ENCODE measurements at regions not wholly inside any gene's neighbourhood (a gene's known extent, or its start where the extent isn't known, plus 50 kb on each side); places are given as distances from the start of the nearest gene placed in this dataset.
"Not testable (repeated sequence)": the region's sequence is repeated elsewhere in the genome, so short reads cannot be mapped to it uniquely, and the experiment has no call there.

DNA sequence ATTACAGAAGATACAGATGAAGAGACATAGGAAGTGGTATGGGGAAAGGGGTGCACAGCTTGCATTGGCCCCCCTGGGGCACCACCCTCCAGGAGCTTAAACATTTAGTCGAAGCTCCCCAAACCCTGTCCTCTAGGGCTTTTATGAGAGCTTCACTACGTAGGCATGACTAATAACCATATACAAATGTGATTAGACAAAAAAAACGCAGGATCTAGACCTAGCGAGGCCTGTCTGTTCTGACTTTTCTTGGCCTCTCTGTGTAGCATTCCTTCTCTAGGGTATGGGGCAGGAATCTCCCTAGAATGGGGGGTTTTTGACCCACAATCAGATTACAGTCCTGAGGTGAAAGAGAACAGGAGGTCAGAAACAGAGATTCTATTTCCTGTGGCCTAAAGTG lies 293.7 kb upstream of the GALNTL6 start:
- DNase-seq = no peak

DNA sequence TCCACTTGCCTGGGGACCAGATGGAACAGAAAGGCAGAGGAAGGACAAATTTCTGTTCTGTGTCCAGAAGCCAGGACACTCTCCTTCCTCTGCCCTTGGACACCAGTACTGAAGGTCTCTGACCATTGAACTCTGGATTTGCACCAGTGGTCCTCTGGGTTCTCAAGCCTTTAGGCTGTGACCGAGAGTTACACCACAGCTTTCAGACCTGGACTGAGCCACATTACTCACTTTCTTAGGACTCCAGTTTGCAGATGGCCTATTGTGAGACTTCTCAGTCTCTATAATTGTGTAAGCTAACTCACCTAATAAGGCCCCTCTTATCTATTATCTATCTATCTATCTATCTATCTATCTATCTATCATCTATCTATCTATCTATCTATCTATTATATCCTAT lies 295.3 kb upstream of the GALNTL6 start:
- no peak for DNase-seq

DNA sequence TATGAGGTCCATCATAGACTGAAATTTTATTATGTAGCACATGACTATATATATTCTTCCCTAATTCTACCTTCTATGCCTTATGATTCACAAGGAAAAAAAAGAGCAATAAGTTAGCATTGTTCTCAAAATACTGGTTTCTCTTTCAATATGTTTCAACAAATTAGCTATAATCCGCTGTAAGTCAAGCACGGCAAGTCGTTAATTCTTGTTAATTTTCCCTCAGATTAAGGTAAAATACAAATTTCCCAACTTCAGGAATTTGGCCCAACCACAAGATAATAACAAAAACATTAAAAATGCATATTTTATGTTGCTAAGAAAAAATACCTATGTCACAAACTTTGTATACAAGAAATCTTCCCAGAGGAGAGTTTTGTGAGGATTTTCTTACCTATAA lies 296.5 kb upstream of the GALNTL6 start:
- no peak for DNase-seq

DNA sequence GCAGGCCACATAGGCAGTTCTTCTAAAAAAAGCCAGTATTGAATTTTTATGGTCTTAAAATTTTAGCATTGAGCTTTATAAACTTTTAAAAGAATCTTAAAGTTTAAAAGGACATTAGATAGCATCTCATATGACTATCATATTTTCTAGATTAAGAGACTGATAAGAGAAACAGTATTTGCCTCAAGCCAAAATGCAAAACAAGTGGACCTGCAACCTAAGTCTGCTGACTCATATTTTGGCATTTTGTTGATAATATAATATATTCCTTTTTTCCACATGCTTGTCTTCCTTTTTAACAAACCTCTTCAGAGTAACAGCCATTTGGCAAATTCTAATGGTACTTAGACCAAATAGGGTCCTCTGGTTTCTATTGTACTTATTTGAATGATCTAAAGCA lies 328.5 kb upstream of the GALNTL6 start:
- DNase-seq = no peak

DNA sequence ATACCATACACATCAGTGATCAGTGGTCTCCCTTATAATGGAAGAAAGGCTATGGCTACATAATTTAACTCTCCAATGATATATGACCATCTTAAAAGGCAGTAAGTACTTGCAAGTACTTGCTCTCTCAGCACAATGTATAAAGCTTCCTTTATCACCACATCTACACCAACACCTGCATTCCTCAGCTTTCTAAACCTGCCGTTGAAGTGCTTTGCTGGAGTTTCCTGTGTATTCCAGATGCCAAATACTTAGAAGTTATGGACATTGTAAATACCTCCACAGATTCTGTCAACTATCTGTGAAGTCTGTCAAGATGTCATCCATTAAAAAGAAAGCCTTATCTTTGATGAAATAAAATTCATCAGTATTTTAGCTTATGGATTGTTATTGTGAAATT lies 335.0 kb upstream of the GALNTL6 start:
- no peak for DNase-seq

DNA sequence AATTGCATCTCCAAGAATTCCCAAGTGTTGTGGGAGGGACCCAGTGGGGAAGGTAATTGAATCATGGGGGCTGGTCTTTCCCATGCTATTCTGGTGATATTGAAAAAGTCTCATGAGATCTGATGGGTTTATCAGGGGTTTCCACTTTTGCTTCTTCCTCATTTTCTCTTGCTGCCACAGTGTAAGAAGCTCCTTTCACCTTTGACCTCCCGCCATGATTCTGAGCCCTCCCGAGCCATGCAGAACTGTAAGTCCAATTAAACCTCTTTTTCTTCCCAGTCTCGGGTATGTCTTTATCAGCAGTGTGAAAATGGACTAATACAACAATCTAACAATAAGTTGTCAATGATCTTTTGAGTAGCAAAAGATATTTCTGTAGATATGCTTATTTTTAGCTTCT lies 338.1 kb upstream of the GALNTL6 start:
- not testable (repeated sequence) for DNase-seq

DNA sequence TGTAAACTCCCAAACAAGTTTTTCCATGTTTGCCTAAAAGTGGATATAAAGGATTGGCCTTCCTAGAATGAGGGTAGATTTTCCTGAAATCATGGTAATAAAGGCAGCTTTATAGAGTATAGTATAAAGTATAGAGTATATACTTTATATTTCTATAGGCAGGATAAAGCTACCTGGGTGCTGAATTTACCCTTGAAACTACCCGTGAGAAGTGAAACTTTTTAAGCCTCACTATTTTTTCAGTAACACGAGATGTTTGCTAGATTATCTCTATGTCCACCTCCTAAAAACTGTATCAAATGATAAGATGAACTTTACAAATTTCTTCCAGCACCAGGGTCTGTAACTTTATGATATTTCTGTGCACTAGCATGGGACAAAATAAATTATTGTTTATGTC lies 340.0 kb upstream of the GALNTL6 start:
- no peak for DNase-seq

DNA sequence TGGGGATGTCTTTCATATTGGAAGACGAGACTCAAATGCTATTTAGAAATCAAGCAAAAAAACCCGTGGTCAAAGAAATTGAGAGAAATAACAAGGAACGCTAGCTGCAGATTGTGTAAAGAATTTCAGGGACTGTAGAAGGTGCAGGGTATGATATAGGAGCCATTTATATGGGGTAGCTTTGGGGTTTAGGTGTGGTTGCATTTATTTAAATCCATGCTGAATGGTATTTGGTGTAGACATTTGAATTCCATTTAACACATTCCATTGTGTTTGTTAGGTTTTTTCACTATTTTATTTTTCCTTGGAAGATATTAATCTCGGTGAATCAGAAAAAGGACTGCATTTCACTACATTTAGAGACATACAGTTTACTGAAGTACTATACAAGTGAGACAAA lies 341.0 kb upstream of the GALNTL6 start:
- no peak for DNase-seq

DNA sequence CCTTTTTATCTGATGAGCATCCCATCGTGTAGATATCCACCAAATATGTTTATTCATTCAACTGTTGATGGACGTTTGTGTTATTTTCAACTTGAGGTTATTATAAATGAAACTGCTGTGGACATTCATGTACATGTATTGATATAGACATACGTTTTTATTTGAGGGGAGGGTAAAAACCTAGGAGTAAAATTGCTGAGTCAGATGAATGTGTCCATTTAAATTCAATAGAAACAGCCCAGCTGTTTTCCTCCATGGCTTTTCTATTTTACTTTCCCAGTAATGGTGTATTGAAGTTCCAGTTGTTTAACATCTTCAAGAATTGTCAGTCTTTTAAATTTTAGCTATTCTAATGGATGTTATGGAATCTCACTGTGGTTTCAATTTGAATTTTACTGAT lies 348.7 kb upstream of the GALNTL6 start:
- DNase-seq = no peak

DNA sequence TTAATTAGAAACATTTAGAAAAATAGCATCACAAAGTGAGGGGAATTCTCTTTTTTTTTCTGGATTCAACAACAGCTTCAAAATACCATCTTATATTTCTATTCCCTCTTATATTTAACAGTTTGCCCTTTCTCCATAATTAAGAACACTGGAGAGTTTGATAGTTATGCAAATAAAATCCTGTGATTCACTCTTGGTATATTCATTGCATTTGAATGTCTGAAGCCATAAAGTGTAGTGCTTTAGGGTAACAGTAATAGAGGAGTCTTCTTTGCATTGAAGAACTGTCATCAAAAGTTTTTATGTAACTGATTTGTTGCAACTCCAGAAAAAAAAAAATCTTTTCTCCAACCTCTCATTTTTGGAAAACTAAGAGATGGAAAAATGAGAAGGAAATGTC lies 352.0 kb upstream of the GALNTL6 start:
- DNase-seq = no peak

DNA sequence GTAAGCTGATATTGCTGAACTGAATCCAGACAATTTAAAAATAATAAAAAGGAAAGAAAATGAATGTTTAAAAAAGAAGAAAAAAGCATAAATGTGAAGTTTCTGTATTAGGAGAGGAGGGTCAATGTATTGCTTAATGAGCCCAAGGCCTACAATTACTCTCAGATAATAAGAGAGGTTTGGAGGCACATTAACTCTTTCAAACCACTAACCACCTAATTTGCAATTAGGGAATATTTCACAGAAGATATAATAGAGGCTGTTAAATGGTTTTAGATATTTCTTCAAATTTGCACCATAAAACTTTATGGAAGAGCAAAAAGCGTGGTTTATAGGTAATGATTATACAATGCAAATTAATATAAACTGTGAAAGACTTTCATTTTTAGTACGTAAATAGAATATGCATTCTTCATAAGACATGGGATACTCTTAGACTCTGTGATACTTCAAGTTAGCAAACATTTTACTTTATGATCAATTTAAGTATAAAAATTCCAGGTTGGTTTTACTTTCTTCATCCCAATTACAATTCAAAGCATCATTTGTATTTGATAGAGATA lies 364.2 kb upstream of the GALNTL6 start:
- no peak for DNase-seq

DNA sequence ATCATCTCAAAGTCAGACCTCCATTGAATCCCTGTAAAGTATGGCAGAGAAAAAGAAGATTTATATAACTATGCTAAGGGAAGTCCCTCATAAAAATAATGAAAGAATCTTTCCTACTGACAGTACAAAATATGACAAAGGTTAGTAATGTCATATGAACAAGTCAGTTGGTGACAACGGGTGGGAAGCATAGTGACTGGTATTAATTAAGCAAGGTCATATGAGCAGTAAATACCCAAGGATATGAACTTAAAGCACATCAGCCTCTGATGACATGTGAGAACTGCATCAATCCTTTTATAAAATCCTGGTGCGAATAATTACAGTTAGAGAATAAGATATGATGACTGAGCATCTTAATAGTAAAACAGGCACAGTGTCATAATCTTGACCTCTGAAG lies 364.8 kb upstream of the GALNTL6 start:
- DNase-seq = no peak

DNA sequence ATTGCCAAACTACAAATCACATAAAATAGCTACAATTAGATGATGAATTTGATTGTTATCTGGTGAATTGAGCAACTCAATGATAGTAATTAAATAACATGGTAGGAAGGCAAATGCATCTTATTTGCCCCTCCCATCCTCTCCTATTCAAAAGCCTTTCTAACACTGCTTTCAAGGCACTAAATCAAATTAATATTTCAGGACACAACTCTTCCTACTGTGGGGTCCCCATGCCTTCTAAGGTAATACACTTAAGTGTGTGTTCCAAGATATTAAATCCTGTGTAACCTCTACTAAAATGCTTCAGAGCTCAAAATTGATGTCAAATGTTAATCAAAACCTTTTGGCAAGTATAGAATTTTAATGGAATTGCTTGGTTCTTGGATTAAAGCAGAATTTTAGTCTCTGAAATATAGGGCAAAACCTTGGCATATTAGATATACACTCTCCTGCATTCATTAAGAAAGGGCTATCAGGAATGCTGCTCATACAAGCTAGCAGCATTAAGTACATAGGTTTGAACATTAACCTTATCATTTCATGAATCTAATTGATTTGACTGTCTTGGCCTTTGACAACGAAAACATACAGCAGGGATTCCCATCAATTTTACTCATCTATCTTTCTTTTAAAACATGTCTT lies 371.8 kb upstream of the GALNTL6 start:
- DNase-seq = no peak

DNA sequence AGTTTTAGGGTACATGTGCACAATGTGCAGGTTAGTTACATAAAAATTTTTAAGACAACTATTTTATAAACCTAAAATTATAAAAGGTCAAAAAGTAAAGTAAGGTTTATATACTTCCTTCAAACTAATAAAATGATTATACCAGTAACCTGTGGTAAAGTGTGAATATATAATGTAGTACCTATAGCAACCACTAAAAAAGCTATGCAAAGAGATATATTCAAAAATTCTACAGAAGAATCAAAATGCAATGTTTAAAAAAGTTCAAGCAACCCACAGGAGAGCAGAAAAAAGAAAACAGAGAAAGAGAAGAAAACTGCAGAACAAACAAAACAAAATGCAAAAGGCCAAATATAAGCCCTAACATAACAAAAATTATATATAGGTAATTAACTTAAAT lies 379.5 kb upstream of the GALNTL6 start:
- no peak for DNase-seq

DNA sequence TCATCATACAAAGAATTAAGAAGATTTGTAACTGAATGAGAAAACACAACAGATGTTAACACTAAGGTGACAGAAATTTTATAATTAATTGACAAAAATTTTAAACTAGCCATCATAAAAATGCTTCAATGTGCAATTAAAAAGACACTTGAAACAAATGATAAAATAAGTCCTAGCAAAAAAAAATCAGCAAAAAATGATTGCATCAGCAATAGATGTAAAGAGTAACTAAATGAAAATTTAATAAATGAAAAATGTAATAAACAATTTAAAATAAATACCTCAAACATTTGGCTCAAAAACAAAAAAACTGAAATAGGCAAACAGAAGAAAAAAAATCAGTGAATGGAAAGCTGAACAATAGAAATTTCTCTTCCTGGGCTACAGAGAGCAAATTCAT lies 380.7 kb upstream of the GALNTL6 start:
- no peak for DNase-seq

DNA sequence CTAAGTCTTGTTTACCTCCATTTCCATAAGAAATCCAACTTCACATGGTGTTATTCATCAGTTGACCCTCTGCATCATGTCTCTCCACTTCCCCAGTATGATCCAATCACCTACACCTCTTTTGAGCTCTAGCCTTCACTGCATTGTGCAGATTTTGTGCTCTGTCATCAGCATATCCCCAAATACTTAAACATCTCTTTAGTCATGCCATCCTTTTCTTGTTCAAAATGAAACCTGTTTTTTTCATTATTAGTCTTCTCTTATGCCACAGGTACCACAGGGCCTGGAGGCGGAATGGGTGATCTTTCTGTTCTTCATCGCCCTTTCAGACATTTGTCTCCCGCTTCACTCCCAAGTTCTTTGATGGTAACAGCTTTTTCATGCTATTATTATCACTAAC lies 382.7 kb upstream of the GALNTL6 start:
- DNase-seq = no peak

DNA sequence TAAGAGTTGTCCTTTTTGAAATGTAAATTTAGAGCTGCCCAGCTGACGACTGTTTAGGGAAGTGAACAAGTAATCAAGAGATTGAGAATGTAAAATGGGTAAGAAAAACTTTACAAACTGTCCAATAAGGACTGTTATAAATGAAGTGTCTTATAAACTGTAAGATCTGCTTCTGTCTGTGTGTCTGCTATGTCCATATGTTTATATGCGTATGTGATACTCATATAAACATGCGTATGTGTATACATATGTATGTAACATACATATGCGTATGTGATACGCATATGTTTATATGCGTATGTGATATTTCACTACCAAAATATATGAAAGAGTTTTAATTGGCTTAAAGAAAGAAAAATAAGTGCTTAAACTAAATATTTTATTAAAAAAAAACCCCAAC lies 416.0 kb upstream of the GALNTL6 start:
- no peak for DNase-seq

DNA sequence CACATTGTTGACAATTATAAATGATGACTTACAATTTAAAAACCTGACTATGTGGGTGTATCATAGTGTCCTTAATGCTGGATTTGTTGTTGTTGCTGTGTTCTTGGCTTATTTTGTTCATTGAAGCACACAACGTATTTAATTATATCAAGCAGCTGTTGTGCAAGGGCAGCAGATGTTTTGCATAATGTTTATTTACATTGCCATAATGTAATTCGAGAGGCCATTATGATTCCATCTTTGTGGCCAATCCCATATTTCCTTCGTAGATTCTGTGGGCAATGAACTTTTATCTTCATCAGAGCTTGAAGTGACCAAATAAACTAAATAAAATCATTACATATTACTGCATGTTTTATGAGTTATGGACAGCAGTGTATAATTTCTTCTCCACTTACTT lies 422.6 kb upstream of the GALNTL6 start:
- DNase-seq = no peak

DNA sequence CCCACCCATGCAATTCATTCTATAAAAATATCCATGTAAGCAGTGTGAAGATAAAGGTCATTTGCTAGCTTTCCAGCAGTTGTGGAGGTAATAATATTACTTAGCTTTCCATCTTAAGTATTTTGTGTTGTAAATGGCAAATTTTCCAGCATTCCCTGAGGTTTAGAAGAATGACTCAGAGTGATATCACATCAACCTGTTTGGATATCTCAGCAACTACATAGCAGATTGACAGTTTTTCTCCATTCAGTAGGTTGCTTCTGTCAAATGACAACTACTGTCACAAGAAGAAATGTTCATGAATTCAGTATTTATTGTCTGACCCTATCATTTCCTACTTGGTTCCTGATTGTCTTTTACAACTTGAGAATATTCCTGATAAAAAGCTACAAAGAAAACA lies 434.9 kb upstream of the GALNTL6 start:
- DNase-seq = no peak

DNA sequence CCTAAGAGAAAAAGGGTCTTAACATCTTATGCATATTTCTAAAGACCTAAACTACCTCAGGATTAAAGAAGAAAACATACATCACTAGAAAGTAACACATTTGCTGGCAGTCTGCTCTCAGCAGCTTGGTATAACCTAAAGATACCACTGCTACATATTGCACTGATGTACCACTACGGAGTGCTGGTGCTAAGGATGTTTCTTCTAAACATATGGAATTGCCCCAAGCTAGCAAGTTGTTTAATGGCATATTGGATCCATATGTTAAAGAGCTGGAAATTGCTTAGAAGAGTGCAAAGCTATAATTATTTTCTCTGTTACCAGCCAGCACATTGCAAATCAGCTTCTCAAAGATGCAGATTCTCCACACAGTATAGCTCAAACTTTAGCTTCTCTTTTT lies 436.5 kb upstream of the GALNTL6 start:
- no peak for DNase-seq

DNA sequence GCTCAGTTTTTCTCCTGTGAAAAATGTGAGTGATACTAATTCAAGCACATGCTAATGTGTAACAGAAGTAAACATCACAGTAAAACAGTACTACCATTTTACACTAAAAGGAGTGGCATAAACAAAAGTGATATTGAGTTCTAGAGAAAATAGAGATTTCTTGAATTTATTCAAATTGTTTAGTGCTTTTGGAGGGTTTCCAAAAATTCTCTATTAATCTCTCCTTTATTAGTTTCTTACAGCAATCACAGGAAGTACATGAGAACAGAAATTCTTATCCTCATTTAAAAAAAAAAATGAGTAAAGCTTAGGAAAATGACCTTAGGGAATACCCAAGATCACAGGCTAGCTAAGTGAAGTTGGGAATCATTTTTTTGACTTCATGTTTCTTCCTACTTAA lies 459.7 kb upstream of the GALNTL6 start:
- DNase-seq = no peak

DNA sequence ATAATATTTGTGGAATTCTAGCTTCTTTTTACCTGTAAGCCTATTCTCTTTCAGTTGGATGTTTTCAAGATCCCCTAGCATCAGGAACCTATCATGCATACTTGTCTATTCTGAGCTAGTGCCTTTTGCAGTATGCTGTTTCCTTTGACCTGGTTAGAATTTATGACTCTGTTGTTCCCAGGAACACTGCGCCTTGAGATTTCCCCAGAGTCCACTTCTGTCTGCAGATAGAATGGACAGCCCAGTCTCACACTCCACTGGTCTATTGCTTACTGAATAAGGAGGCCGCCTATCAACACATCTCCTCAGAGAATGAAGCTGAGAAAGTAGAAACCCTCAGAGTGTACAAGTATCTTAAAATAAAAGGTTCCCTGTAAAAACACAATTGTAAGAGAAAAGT lies 465.1 kb upstream of the GALNTL6 start:
- DNase-seq = no peak

DNA sequence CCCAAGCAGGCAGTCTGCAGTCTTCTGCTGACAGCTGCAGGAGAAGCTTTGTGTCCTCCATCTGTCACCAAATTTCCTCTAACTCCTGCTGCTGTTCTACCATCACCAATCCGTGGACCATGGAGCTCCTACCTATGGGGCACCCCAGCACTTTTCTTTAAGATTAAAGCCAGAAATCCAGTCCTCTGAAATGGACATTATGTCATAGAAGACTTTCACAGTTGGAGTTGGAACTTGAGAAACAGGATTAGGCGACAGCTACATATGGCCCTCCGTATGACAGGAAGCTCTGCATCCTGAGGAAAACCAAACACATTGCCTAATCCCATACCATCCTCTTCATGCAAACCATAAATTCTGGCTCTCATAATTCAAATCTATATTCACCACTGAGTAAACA lies 470.6 kb upstream of the GALNTL6 start:
- DNase-seq = no peak

DNA sequence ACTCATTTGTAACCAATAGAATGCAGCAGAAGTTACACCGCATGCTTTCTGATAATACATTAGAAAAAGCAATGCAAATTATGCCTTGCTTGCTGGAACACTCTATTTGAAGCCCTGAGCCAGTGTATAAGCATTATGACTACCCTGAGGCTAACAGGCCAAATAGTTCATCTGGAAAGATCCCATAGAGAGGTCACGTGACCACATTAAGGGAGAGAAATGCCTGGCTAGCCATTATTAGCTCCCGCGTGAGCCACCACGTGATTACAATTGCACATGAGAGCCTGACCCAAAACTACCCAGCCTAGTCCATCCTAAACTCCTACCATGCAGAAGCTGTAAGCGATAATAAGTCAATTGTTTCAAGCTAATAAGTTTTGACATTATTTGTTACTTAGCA lies 472.9 kb upstream of the GALNTL6 start:
- DNase-seq = no peak

DNA sequence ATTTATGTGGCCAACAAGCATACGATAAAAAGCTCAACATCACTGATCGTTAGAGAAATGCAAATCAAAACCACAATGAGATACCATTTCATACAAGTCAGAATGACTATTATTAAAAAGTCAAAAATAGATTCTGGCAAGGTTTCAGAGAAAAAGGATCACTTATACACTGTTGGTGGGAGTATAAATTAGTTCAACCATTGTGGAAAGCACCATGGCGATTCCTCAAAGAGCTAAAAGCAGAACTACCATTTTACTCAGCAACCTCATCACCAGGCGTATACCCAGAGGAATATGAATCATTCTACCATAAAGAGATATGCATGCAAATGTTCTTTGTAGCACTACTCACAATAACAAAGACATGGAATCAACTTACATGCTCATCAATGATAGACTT lies 478.7 kb upstream of the GALNTL6 start:
- DNase-seq = no peak

DNA sequence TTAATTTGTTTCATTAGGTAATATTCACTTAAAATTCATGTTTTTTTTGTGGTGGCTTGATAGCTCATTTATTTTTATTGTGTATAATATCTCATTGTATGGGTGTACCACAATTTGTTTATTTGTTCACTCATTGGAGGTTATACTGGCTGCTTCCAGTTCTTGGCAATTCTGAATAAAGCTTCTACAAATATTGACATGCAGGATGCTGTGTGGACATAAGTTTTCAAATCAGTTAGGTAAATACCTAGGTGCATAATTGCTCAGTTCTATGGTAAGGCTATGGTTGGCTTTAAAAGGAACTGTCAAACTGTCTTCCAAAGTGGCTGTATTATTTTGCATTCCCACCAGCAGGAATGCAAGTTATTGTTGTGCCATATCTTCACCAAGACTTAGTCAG lies 504.5 kb upstream of the GALNTL6 start:
- no peak for DNase-seq
